Activated CD4-positive, CD25-positive, alpha-beta regulatory T cell treated with anti-CD3 and anti-CD28 coated beads, Interleukin-2, amount 50 U/mL, for 24 hours (primary cell): ENCODE measurements at regions not wholly inside any gene's neighbourhood (a gene's known extent, or its start where the extent isn't known, plus 50 kb on each side); places are given as distances from the start of the nearest gene placed in this dataset.

Experiments used
- ATAC-seq, 2 donors: fragments of 150-1000 bp; cut with Tn5 transposase; one replicate each; pipeline ENCODE4 v1.10.0; 2021; ENCODE audit warnings: mild to moderate bottlenecking in 1 of 2, moderate library complexity in 1 of 2

DNA sequence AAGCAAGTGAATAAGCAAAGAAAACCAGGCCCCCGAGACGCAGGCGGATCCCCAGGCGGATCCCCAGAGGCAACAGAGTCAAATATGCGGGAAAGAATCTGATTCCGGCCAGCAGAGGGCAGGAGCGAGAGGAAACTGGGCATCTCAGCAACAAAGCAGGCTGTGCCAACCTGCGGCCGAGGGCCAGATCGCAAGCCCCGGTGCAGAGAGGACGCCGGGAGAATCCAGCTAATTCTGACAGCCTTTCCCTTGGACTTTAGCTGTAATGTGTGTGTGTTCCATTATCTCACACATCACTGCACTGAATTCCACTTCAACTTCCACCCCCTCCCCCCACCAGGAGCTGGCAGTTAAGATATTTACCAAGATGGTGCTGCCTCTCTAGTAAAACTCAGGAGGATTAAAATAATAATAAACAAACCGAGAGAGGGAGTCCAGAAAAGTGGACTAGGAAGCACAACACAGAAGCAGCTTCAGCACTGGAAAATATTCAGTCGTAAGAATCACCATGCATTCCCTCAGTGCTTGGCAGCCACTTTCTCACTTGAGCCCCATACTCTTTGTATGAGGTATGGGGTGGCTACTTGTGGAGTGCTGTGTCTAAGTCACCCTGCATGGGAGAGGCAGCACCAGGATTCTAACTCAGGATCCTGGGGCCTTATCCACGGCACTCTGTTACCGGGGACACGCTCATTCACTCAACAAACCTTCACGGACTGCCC lies 66.2 kb upstream of the SNX9 start:
- ATAC-seq = peak in 1 of 2 donors; percentile 19

GRCh38 chr6:157757430-157758403 lies 65.3 kb upstream of the SNX9 start:
- no peak for ATAC-seq

- ATAC-seq = no peak
Observed at GRCh38 chr6:157758516-157759023, 64.5 kb upstream of the SNX9 start.

- no peak for ATAC-seq
Observed at GRCh38 chr6:157759028-157759427, 64.0 kb upstream of the SNX9 start.

- ATAC-seq = no peak
Observed at GRCh38 chr6:157760137-157760536, 62.9 kb upstream of the SNX9 start.

DNA sequence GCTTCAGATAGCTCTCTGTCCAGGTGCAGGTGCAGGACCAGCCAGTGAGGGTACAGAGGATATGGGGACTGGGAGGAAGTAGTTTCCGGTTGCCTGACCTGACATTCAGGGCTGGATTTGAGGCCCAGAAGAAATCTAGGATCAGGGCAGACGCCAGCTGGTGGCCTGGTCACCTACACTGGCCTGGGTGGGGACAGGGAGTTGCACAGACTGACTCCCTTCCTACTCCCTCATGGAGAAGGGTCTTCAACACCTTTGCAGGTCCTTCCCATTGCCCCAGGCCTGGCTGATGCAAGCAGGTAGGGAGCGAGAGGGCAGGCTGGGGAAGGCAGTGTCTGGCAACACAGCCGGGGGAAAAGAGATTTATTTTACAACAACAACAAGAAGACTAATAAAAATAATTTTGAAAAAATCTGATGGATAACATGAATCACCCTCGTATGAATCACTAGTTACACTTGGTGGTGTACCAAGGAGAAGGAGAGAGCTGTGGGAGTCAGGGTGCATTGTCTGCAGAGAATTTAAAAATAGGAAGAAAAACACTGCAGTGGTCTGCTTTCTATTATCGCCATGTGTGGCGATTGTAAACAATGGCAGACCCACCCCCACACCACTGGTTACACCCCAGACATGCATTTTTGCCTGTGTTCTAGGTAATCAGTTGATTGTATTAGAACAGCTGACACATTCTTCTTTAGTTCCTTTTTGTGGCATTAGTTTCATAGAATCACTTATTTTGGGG lies 62.3 kb upstream of the SNX9 start:
- peak; percentile 17 to 20 for ATAC-seq

DNA sequence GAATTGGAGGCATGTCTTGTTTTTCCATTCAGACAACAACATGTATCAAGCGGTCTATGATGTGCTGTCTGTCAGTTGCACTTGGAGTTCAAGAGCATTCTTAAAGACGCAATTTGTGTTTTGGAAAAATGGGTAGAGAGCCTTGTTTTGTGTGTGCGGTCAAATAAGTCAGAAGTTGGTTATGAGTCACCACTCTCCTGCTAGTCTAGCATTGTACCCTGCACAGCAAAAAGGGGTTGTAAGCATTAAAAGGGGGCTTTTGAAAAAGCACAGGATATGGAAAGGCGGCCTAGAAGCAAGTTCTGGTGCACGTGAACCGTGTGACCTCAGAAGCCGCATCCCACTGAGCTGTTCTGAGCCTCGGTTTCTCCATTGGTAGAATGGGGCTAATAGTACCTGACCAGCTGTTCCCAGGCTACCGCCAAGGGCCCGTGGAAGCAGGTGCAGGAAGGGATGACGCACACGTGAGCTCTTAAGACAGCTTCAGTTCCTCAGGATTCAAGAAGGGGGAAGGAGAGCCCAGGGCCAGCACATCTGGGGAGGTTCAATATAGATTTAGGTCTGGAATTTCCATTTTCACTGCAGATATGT lies 61.6 kb upstream of the SNX9 start:
- peak; percentile 63 for ATAC-seq

DNA sequence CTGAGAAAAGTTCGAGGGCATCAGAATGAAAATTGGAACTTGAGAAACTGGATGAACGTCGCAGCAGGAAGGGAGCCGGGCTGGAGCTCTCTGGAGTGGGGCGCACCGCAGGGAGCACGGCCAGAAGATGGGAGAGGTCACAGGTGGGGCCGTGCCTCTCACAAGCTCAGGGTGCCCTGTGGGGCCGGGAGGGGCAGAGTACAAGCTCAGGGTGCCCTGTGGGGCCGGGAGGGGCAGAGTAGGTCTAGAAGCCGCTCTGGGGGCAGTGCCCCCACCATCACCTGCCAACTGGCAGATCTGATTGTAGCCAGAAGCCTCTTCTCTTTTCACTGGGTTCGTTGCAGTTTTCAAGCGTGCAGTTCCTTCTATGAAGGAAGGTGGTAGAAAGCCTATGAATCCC lies 61.1 kb upstream of the SNX9 start:
- ATAC-seq = no peak

DNA sequence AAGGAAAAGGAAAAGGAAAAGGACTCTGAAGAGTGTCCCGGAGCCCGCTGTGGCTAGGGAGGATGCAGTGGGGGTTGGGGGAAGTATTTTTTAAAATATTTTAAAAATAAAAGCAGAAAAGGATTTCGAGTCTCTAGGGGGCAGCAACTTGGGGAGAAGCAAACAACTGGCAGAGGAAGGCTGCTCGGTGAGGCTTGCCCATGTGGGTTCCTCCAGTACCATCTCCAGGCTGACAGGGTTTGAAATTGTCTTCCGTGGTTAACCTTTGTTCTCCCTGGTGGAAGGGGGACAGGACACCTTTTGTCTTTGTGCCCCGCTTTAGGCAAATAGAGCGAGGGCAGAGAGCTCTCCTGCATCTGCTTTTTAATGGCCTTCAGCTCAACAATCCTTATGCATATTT lies 60.4 kb upstream of the SNX9 start:
- ATAC-seq = no peak

DNA sequence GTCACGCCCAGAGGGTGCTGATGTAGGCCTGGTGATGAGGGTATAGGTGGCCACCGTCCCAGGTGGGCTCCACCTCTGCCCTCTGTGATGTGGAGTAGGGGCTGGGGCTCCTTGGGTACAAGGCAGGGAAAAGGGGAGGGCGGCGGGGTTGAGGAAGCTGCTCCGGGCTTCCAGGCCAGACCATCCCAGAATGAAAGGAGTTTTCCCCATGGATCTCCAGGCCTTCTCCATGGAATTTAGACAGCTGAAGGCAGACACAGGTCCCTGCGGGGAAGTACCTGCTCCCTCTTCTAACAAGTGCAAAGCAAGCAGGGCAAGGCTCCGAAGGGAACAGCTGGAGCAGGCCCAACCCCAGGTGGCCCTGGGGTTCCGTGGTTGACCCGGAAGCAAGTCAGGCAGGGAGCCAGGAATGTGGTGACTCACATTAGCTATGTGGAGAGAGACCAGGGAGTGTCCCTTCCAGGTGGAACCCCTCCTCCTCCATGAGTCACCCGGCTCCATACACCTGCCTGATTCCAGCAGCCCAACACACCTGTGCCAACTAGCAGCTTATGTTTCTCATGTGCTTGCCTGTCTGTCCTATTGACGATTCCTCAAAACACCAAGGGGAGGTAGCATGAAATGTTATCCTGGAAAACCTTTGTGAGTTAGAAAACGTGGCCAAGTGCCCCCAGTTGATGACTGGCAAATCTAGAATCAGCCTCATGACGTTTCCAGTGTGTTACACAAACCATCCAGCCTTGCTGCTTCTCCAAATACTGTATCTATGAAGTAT lies 59.7 kb upstream of the SNX9 start:
- ATAC-seq = no peak

- ATAC-seq = no peak
Observed at GRCh38 chr6:157763904-157764177, 59.2 kb upstream of the SNX9 start.

DNA sequence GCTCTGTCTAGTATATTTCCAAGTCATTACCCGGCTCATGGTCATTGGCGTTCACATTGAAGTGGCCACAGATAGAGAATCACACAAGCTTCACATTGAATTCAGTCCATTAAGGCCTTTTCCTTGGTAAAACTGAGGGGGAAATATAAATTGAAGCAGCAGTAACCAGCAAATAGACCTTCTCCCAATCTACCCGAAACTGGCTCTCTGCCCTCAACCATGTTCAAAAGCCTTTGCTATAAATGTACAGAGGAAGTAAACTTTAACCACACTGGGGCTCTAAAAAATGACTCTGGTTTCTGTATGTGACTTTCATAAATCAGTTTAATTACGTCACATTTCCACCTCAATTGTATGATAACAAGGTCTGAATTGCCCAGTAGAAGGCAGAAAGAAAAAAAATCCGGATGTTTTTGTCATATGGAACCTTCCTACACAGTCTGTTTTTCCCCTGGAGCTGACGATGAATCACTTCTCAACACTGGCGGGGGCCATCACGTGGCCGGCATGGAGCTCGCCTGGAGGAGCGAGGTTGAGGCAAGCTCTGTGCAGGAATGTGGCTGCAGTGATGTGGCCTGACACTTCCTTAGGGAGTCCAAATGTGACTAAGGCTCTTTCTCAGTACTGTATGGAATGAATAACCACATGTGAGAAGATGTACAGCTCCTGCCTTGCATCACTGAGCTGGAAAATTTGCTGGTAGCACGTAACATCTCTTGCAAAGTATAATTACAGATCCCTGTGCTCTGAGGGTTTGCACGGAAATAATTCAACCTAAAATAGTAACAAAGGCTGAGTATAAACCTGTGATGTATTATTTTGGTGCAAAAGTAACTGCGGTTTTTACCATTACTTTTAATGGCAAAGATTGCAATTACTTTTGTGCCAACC lies 58.6 kb upstream of the SNX9 start:
- peak; percentile 61 to 63 for ATAC-seq

GRCh38 chr6:157766901-157767774 lies 55.9 kb upstream of the SNX9 start:
- no peak for ATAC-seq

- ATAC-seq = no peak
Observed at GRCh38 chr6:157767775-157768156, 55.3 kb upstream of the SNX9 start.

GRCh38 chr6:157768304-157768703 lies 54.7 kb upstream of the SNX9 start:
- ATAC-seq = no peak

GRCh38 chr6:157768863-157769551 lies 54.0 kb upstream of the SNX9 start:
- no peak for ATAC-seq

GRCh38 chr6:157769776-157770426 lies 53.1 kb upstream of the SNX9 start:
- no peak for ATAC-seq

- ATAC-seq = peak; percentile 82 to 89
Observed at GRCh38 chr6:157770946-157771345, 52.1 kb upstream of the SNX9 start.

- ATAC-seq = no peak
Observed at GRCh38 chr6:157772820-157773219, 50.2 kb upstream of the SNX9 start.
